ENCODE measurements at regions not wholly inside any gene's neighbourhood (a gene's known extent, or its start where the extent isn't known, plus 50 kb on each side); places are given as distances from the start of the nearest gene placed in this dataset.
"Not testable (repeated sequence)": the region's sequence is repeated elsewhere in the genome, so short reads cannot be mapped to it uniquely, and the experiment has no call there.

DNA sequence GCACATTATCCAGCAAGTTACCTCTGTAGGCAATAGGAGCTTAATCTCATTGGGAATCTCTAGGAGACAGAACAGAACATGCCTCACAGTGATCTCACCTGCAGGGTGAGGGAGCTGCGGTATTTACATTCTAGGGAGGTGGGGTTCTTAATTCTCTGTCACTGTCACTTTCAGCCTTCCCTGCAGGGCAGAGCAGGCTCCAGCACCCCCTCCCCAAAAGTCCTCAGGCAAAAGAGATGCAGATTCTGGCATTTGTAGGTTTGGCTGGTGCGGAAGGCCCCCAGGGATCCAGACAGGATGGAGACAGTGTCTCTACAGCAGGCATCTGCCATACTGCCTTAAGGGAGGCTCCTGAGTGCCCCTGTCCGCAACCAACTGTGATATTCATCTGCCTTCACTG is 166.4 kb upstream of the ATP6AP2 start:
- no peak for DNase-seq (ENCODE audit: low spot score)

- DNase-seq (ENCODE audit: low spot score): peak; percentile 4
Observed at GRCh38 chrX:40411340-40412111, 169.2 kb upstream of the ATP6AP2 start.

- DNase-seq (ENCODE audit: low spot score): no peak
Observed at GRCh38 chrX:40410859-40411258, 169.9 kb upstream of the ATP6AP2 start.

DNA sequence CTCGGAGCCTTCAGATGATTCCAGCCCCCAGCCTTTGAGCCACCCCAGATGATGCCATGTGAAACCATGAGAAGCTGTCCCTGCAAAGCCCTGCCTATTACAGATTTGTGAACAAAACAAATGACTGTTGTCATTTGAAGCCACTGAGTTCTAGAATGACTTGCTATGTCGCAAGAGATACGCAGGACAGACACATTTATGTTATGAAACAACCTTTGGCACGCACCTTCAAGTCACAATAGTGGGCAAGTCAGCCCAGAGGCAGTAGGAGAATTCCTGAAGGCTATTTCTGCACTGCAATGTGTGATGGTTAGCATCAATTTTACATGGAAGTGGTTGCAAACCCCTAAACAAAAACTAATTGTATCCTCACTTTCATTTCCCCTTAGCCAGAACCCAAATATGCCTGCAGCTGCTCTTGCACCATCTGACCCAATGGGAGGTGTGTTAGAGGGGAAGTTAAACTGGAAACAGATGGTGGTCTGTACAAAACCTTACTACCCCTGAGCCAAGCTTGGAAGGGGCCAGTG is 174.4 kb upstream of the ATP6AP2 start:
- DNase-seq (ENCODE audit: low spot score): no peak

GRCh38 chrX:40405399-40405798 is 175.4 kb upstream of the ATP6AP2 start:
- no peak for DNase-seq (ENCODE audit: low spot score)

GRCh38 chrX:40403757-40404156 is 177.0 kb upstream of the ATP6AP2 start:
- no peak for DNase-seq (ENCODE audit: low spot score)

DNA sequence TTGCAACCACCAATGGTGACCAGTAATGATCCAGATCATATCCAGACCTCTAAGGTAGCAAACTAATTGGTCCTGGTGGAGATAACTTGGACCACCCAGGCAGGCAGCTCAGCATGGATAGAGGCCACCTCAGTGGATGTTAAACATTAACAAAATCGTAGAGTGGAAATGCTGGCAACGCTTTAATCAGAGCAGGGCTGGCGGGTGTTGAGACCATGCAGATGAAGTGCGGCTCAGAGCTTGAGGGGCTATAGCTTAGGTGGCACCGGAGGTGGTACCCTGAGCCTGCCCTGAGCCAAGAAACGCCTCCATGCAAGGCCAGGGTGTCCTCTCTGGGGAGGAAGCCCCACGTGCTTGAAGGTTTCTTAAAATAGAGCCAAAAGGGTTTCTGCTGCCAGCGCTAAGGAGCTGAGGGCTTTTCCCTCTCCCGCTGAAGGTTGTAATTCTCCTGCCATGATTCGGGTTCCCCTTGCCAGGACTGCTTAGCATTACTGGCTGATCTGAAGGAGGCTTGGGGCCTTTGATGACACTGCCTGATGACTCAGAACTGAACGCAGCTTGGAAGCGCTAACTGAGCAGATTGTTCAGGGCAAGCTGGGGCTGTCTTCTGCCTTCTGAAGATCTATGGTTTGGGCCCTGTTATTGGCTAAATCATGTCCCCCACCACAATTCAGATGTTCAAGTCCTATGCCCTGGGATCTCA is 177.8 kb upstream of the ATP6AP2 start:
- peak; percentile 51 for DNase-seq (ENCODE audit: low spot score)

DNA sequence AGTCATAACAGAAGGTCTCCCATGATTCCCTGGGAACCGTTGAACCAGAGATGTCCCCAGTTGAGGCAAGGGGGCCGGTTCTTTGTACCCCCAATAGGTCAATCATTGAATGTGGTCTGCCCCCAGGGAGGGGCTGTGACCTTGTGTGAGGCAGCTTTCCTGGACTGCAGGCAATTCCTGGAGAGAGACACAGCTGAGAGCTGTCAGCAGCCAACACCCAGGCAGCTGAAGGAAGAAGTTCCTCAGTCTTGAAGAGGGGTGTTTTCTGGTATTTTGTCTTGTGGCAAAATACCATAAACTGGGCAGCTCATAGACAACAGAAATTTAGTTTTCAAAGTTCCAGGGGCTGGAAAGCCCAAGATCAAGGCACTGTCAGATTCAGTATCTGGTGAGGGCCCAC is 185.7 kb upstream of the ATP6AP2 start:
- DNase-seq (ENCODE audit: low spot score): no peak

DNA sequence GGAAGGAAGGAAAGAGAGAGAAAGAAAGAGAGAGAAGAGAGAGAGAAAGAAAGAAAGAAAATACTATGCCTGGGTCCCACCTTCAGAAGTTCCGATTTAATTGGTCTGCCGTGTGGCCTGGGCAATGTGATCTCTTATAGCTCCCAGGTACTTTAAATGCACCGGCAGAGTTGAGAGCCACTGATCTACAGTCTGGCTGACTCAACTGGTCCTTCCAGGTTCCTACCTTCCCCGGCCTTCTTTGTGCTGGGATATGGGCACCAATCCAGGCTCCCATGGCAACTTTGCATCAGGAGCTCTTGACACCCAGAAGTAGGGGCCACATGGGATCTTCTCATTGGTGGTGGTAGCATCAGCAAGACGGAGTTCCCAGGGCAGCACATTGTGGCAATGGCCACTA is 186.5 kb upstream of the ATP6AP2 start:
- DNase-seq (ENCODE audit: low spot score): no peak

DNA sequence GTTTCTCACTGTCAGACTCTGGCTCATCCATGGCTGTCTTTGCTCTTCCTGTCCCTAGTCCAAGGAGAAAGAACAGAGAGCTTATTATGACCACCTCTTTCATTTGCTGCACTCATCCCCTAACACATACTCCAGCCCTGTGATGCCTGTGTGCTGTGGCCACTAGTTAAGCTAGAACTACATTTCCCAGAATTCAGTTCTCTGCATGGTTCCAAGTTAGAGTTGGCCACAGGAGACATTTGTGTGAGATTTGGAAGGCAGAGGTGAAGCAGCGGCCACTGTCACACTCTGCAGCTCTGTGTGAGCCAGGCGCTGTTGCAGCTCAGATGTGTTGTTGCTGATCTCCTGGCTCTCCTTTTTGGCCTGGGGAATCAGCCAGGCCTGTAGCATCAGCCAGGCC is 188.2 kb upstream of the ATP6AP2 start:
- no peak for DNase-seq (ENCODE audit: low spot score)

DNA sequence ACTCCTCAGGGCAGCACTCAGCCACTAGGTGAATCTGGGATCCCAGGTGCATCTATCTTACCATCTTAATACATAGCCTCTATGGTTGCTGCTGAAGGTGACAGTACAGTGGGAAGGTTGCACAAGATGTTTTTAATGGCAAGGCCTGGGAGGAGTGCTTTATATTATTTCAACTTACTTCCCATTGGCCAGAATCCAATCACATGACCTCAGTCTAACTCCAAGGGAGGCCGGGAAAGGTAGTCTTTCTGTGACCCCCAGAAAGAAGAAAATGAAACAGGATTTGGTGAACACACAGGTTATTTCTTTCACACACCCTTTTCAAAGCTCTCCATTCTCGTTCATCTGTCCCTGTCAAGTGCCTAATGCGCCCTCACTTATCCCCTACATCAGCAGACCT is 189.1 kb upstream of the ATP6AP2 start:
- no peak for DNase-seq (ENCODE audit: low spot score)

DNA sequence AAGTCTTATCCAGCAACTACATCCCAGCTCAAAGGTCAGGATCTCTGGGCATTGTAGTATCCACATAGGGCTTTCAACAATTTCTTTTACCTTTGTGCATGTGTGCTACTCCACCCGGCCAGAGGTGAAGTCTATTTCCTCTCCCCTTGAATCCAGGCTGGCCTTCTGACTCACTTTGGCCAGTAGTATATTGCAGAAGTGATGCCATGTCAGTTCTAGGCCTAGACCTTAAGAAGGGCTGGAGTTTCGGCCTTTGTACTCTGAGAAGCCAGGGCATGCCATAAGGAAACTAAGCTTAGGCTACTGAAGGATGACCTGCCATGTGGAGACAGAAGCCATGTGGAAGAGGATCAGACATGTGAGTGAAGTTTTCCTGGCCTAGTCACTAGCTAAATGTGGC is 191.2 kb upstream of the ATP6AP2 start:
- no peak for DNase-seq (ENCODE audit: low spot score)

DNA sequence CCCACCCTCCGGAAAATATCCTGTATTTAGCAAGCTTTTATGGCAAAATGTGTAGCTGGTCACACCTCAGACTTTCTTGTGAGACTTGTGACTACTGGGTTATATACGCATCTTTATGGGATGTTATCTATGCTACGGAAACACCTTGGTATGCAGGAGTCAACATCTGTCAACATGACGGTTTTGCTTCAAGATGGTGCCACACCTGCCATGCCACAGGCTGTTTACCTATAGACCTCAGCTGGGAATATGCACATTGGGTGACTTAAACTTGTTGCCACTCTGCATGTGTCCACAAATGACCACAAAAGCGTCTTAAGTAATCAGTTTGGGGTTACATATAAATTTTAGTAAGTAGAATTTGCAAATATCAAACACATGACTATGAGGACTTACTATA is 192.3 kb upstream of the ATP6AP2 start:
- no peak for DNase-seq (ENCODE audit: low spot score)

GRCh38 chrX:40387869-40388268 is 192.9 kb upstream of the ATP6AP2 start:
- not testable (repeated sequence) for DNase-seq (ENCODE audit: low spot score)

GRCh38 chrX:40387311-40387710 is 193.5 kb upstream of the ATP6AP2 start:
- DNase-seq (ENCODE audit: low spot score): not testable (repeated sequence)

- DNase-seq (ENCODE audit: low spot score): no peak
Observed at GRCh38 chrX:40385682-40386081, 195.1 kb upstream of the ATP6AP2 start.

GRCh38 chrX:40385256-40385655 is 195.5 kb upstream of the ATP6AP2 start:
- no peak for DNase-seq (ENCODE audit: low spot score)

GRCh38 chrX:40383969-40384368 is 196.8 kb upstream of the ATP6AP2 start:
- DNase-seq (ENCODE audit: low spot score): no peak

DNA sequence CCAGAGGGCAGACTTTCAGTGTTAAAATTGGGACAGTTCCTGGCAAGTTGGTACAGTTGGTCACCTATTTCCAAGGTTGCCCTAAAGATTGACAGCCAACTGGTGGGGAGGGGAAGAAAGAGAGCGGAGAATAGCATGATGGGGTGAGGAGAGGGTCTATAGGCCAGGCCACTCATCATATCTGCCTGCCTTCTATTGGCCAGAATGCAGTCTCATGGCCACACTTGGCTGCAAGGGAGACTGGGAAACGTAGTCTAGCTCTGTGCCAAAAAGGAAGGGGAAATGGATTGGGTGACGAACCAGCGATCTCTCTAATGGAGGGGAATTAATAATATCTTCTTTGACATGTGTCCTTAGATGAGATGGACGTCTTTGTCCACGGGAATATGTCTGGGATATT is 197.4 kb upstream of the ATP6AP2 start:
- no peak for DNase-seq (ENCODE audit: low spot score)

DNA sequence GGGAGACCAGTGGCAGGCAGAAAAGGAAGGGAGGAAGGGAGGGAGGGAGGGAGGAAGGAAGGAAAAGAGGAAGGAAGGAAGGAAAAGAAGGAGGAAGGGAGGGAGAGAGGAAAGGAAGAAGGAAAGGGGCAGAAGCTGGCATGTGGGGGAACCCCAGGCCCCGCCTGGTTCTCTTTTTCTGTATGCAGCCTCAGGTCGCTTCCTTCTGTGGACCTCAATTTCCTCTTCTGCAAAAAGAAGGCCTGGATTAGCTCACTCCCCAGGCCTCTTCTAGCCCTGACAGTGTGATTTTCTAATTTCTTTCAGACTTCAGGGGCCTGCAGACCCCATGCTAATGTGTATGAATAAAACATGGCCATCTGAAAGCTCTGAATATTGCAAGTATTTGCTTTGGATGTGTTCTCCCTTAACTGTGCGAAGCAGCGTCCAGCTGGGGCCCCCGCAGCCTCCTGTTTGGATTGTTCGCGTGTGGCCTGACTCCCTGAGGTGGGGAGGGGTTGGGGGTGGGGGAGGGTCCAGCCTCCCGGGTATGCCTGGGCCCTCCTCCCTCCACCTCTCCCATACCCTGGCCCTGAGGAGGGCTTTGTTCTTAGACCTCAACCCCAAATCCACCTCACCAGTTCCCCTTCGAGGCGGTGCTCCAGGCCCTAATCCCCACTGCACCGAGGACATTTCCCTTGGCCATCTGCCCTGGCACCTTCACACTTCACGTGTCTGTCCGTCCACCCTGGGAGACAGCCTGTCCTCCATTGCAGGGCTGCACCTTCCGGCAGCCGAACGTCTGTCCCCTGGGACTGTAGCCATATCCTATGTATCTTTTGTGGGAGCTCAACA is 199.9 kb upstream of the ATP6AP2 start:
- no peak for DNase-seq (ENCODE audit: low spot score)

- DNase-seq (ENCODE audit: low spot score): no peak
Observed at GRCh38 chrX:40377684-40378083, 203.1 kb upstream of the ATP6AP2 start.

DNA sequence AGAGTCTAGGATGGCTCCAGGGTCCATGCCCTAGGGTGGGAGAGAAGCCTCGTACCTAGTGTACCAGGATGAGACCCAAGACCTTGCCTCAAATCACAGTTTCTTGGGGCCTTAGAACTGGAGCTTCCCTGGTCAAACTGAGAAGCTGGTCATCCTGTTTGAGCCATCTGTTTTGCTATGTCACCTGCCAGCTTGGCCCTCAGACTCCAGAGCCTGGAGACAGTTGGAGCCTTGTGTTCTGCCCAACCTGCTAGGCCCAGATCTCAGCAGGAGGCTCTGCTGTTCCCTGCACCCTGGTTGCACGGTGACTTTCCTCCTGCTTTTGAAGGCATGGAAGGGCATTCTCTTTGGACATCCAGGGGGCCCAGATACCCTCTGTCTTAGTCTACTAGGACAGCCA is 206.3 kb upstream of the ATP6AP2 start:
- no peak for DNase-seq (ENCODE audit: low spot score)

DNA sequence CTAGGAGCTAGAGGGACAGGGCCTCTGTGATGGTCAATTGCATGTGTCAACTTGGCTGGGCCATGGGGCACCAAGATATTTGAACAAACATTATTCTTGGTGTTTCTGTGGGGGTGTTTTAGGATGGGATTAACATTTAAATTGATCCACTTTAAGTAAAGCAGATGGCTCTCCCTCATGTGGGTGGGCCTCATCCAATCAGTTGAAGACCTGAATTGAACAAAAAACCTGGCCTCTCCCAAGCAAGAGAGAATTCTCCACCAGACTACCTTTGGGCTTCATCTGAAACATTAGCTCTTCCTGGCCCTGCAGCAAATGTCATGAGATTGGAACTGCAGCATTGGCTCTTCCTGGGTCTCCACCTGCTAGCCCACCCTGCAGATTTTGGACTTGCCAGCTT is 207.1 kb upstream of the ATP6AP2 start:
- DNase-seq (ENCODE audit: low spot score): no peak

All from RKO (cell line).